NCI-H2107 treated with DMSO at 0.1 percent for 48 hours (cell line): ENCODE measurements at regions not wholly inside any gene's neighbourhood (a gene's known extent, or its start where the extent isn't known, plus 50 kb on each side); places are given as distances from the start of the nearest gene placed in this dataset.
"Not testable (repeated sequence)": the region's sequence is repeated elsewhere in the genome, so short reads cannot be mapped to it uniquely, and the experiment has no call there.

Source experiments
- DNase-seq: peaks from one replicate; lab custom pipeline; 2025; ENCODE audit not compliant: unreplicated experiment; lab: John Stamatoyannopoulos, UW

DNA sequence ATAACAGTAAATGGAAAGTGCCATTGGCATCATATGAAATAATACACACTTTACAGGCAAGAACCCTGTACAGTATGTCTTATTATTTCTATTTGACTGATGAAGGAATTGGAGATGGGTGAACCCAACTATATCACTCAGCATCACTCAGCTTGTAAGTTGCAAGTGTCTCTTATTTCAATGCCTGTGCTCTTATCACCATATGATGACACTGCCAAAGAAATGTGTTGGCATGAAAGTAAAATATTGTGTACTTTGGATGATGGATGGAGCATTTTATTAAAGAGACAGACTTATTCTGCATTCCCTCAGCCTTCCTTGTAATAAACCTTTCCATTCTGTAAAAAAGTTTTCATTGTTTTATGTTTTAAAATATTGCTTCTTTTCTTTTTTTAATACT, 927.5 kb upstream of the VRK2 start:
- no peak for DNase-seq

DNA sequence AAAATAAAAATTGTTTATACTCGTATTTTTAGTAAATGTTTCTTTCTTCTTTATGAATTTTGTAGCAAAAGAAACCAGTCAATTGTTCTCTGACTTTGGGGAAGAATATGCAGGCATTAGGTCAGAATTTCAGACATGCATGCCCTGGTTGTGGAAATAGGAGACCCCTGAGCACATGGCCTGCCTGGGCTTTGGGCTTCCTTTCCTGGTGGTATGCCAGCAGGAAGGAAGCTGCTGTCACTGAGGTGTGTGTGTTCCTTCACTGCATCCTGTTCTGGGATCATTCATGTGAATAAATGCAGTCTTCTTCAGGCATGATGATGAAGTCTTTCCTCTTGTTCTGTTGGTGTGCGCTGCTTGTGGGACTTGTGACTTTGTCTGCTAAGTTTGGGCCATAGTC, 920.2 kb upstream of the VRK2 start:
- no peak for DNase-seq

DNA sequence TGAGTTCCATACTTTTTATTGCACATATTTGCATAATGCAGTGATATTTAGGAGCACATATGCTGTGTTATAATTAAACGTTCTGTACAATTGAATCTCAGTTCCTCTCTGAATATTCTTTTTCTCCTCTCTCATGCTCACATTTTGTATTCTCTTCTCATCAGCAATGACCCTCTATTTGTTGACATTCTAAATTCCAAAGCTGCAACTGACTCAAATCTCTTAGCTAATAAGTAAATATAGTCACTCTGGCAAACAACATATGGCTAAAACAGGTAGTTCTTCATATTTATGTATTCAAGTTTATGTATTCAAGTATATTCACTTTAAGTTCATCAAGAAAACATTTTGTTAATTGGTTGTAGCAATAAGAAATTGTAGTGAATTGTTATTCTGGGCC, 907.4 kb upstream of the VRK2 start:
- no peak for DNase-seq

DNA sequence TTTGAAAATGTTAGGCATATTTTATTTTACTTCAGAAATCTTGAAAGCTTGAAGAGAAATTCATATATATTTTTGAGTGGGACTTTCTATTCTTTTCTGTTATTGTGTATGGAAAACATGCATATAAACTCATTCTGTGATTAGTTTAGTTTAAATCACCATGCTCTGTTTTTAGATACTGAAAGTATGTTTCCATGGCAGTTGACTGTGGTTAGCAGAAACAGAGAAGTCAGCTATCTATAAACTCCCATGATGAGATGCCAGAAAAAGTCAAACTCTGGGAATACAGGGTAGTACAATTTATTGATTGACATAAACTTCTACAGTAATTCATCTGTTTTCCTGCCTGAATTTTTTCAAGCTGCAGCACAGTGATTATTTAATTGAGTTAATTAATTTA, 905.3 kb upstream of the VRK2 start:
- DNase-seq: no peak

- no peak for DNase-seq
These were observed 899.7 kb upstream of the VRK2 start for GRCh38 chr2:57146951-57147350.

GRCh38 chr2:57156231-57156924, 890.2 kb upstream of the VRK2 start:
- DNase-seq: no peak

- DNase-seq: no peak
These were observed 885.6 kb upstream of the VRK2 start for GRCh38 chr2:57160976-57161375.

DNA sequence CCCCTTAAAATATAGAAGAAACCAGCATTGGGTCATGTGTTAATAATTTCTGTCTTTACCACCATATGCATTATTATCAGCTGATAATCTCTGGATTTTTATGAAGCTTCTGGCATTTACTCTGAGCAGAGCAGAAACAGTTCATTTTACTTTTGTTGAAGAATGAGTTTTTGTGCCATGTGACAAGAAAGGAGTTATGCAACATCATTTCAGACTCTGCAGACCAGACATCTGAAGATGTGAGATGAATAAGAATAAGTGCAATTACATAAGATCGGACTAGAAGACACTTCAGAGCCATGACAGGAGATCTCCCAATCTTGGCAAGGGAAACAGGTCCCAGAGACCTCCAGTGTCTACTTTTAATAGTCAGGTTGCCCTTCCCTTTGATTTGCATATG, 869.4 kb upstream of the VRK2 start:
- no peak for DNase-seq

DNA sequence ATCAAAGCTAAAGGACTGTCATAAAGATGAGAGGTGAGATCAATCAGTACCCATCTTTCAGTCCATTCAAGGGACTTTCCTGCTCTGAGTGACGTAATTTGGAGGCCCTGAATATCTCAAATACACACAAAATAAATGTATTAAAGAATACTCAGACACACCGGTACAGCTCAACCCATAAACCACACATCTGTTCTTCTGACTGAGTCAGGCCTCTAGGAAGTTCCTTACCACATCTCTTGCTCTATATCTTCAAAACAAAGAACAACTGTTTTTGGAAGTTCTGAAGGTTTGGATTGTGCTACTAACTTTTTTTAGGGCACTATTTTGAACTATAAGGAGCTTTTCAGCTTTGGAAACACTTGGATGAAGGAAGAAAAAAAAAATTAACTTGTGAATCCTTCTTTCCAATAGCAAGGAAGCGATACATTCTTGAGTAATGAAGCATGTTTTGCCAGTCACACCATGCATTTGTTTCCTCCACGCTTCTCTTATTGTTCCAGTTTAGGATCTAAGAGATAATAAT, 866.5 kb upstream of the VRK2 start:
- DNase-seq: no peak

DNA sequence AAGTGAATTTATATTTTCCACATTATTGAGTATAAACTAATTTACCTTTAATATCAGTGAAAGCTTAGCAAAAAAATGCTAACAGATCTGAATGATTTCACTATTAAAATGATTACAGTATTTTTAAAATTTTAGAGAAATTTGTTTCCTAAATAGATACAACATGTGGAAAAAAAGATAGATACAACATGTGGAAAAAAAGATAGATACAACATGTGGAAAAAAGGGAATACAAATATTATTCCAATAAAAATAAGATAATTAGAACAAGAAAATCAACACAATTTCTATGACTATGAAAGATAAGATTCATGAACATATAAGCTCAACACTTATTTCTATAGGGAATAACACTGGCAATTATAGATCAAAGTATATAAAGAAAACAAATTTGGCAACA, 865.9 kb upstream of the VRK2 start:
- DNase-seq: no peak

DNA sequence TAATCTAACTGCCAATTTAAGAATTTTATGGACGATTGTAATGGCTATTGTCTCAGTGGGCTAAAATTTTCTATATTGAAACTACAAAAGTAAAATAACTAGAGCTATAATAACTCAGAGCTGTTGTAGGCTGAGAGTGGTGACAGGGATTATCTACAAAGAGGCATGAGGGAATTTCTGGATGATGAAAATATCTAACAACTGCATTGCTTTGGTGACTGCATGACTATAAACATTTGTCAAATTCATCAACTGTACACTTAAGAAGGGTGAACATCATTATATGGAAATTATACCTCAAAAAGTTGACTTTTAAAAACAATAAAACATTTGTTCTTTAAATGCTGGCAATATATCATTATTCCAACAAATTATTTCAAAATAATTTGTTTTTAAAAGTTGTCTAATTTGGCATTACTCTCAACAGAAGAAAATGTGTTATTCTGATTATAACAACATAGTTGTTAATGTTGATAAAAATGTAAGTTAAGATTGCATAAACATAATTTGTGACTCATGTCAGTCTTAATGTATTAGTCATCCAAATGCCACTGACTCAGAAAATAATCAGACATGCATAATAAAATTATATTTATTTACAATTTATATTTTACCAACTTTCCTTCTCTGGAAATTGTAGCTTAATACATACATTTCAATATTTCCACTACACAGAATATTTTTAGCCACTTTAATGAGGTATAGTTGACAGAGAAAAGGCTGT, 865.1 kb upstream of the VRK2 start:
- no peak for DNase-seq

GRCh38 chr2:57182916-57183315, 863.7 kb upstream of the VRK2 start:
- DNase-seq: no peak

GRCh38 chr2:57185568-57185967, 861.0 kb upstream of the VRK2 start:
- no peak for DNase-seq

DNA sequence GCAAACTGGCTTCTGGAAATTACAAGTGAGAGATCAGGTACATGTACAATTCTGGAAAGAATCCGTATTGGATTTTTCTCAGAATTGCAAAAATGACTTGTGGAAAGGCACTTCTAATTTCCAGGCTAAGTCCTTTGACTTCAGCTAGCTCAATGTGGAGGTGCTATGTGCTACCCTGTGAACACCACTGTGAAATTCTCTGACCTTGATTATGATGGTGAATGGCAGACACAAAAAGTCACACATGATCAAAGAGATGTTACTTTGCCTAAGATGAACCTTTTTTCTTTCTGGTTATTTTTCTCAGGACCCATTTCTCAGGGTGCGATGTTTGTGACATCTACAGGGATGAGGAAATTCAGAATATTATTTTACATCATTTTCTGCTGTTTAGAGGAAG, 856.6 kb upstream of the VRK2 start:
- DNase-seq: no peak

DNA sequence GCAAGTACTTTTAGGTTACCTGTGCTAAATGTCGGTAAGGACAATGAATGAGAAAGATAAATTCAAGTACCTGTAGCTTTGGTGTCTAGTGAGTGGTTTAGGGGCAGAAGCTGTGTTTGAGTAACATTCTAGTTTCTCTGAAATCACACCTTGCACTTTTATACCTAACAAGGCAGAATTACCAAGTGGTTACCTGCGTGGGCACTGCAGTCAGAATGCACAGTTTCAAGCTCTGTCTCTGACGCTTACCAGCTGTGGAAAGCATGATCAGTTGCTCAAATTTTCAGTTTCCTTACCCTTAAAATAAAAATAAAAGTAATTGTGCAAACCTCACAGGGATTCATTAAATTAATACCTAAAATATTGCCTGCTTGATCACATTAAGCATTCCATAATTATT, 846.9 kb upstream of the VRK2 start:
- DNase-seq: no peak

- no peak for DNase-seq
These were observed 842.2 kb upstream of the VRK2 start for GRCh38 chr2:57204364-57204763.

DNA sequence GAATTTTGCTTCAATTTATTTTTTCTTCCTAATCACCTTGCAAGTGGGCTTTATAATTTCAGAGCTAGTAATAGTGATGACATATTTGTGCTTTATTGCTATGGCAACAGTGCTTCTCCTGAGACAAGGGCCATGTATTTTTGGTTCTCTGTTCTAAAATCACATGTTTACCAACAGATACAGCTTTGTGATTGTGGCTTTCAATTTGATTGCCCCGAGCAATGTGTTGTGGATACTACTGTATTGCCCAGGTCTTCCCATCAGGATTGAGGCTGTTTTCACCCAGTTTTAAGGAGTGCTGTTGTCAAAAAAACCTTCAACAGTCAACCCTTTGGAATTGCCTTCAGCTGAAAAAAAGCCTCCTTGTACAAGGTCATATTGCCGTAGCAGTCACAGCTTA, 841.4 kb upstream of the VRK2 start:
- DNase-seq: no peak

DNA sequence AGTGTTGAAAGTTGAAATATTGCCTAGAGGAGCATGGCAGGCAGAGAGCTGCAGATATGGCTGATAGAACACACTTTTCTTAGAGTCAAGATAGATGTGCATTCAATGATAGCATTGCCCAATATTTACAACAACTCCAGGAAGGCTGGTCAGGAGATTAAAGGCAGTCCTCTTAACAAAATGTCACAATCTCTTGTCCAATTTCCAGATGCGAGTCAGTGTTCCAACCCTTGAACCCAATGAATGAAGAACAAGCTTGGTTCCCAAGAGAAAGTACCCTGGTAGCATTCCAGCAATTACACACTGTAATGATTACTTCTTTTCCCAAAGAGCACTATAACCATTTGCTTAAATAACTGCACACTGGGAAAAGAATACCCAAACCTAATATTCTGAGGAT, 839.4 kb upstream of the VRK2 start:
- no peak for DNase-seq

DNA sequence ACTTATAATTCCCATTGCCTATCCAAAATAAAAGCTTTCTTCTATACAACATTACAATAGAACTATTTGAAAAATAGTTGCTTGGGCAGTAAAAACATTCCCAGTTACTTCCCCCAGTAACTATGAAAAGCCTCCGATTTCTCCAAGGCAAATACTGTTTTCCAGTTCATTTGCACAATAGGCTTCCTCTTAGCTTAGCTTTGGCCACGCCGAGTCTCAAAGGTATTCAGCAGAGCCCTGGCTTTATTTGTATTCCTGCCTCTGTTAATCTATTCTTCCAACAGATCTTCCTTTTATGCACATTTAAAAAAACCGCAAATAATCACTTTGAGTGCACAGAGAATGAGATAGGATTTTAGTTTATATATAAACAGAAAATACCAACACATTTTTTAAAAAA, 836.8 kb upstream of the VRK2 start:
- no peak for DNase-seq

GRCh38 chr2:57210855-57211254, 835.8 kb upstream of the VRK2 start:
- DNase-seq: no peak

DNA sequence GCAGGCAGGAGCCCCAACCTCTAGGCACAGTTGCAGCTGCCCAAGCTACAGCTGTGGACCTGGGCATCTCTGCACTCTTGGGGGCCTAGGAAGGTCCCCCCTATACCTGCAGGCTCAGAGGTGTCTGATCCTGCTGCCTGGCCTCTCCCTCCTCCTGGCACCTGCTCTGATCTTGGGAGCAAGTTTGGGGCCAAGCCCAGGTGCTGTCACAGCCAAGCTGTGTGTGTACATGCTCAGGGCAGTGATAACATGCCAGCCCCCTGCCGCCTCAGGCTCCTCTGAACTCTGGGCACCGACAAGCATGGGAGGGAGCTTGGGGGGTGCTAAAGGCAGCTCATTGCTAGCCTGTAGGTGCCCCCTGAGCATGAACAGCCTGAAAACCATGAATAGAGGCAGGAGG, 829.6 kb upstream of the VRK2 start:
- DNase-seq: no peak

DNA sequence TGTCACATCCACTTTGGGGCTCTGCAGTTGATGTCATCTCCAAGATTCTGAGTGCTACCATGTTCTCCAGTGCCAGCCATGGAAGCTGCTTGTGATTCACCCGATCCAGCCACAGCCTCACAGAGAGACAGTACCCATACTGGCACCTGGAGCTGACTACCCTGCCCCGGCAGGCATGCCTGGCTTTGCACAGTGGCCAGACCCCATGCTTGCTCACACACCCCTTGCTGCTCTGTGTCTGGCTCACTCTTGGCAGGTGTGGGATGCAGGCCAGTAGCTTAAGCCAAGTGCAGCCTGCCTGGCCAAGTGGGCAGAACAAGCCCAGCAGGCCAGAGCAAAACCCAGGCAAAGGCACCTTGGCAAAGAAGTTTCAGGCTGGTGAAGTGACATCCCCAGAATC, 828.4 kb upstream of the VRK2 start:
- DNase-seq: no peak

GRCh38 chr2:57229706-57230105, 816.9 kb upstream of the VRK2 start:
- DNase-seq: not testable (repeated sequence)
